ENCODE measurements at regions not wholly inside any gene's neighbourhood (a gene's known extent, or its start where the extent isn't known, plus 50 kb on each side); places are given as distances from the start of the nearest gene placed in this dataset.

- ChIA-PET POLR2A (no interaction called here), RAD21 (ENCODE audit: unreplicated experiment) (no interaction called here), SMC1A (ENCODE audit: uncharacterized antibody, unreplicated experiment) (no interaction called here), CTCF (interaction anchor here (0.7 to 1.5 kb wide), 2 partner anchors 13 to 17 kb away, joined by 3 to 4 read pairs; no protein-coding TSS in a partner anchor)
- intact Hi-C loops (cut with micrococcal nuclease; ENCODE audit: unreplicated experiment), result no loop called here
- no peak overlapping the region for H3K27ac ChIP-seq (ENCODE audit: control insufficient read depth, insufficient read depth)
- no peaks in the 10 kb centered on the region for H3K36me3 ChIP-seq (ENCODE audit: control insufficient read depth in 2 of 2, insufficient read depth in 2 of 2, low read length in 1 of 2)
- no peak for DNase-seq (ENCODE audit: low read depth, low spot score)
- H3K4me2 ChIP-seq (ENCODE audit: control insufficient read depth, insufficient read depth), result no peak overlapping the region
- no peaks in the 10 kb centered on the region for H4K20me1 ChIP-seq (ENCODE audit: control insufficient read depth, insufficient read depth)
- in situ Hi-C loops (cut with MboI), result no loop called here
- ATAC-seq, result no peak
- no peak for FAIRE-seq
- no peak overlapping the region for H2AFZ ChIP-seq (ENCODE audit: control insufficient read depth, low read depth, low read length)
- H3K9ac ChIP-seq (ENCODE audit: control insufficient read depth, insufficient read depth, low read length), result no peak overlapping the region
- H3K4me3 ChIP-seq, result no peak overlapping the region
- H3K4me1 ChIP-seq (ENCODE audit: control insufficient read depth, insufficient read depth, low read length), result no peaks in the 10 kb centered on the region
- WGBS (ENCODE audit: insufficient coverage, insufficient replicate concordance, low lambda C conversion rate, missing lambda C conversion rate), result 0% methylated on average over 2 of the region's 2 CpGs
- no peaks in the 10 kb centered on the region for H3K27me3 ChIP-seq (replicated peaks in 1 of 2; ENCODE audit: control insufficient read depth in 2 of 2, insufficient read depth in 2 of 2, low read length in 1 of 2)
- H3K9me3 ChIP-seq (replicated peaks; ENCODE audit: control insufficient read depth, insufficient read depth, low read length), result no peaks in the 10 kb centered on the region
- no peaks in the 10 kb centered on the region for H3K79me2 ChIP-seq (ENCODE audit: control insufficient read depth, insufficient read depth, low read length)
- no TSS peak for BruUV-seq (replicated peaks)
- TF ChIP-seq E2F4 (IDR thresholded peaks at IDR 0.05; ENCODE audit: low read depth, low read length) (no peak), MTA3 (IDR thresholded peaks at IDR 0.05; ENCODE audit: borderline replicate concordance, low read length) (no peak), MTA2 (IDR thresholded peaks at IDR 0.05; ENCODE audit: low read depth) (no peak), ZBTB4 (CRISPR knock-in tag; IDR thresholded peaks at IDR 0.05) (no peak), NFYB (IDR thresholded peaks at IDR 0.05; ENCODE audit: insufficient read depth, low read depth, low read length) (no peak), FOS (IDR thresholded peaks at IDR 0.05; ENCODE audit: borderline replicate concordance, extremely low read depth, insufficient read length) (no peak), FOXK2 (IDR thresholded peaks at IDR 0.05) (no peak), ZNF622 (IDR thresholded peaks at IDR 0.05) (no peak), YY1 (IDR thresholded peaks at IDR 0.05; ENCODE audit: low read depth, low read length) (no peak), ZBTB33 (IDR thresholded peaks at IDR 0.05) (no peak), CBFB (IDR thresholded peaks at IDR 0.05; ENCODE audit: low read depth) (no peak), NFXL1 (IDR thresholded peaks at IDR 0.05; ENCODE audit: borderline replicate concordance) (no peak)
- TF ChIP-seq, protein P1, sequence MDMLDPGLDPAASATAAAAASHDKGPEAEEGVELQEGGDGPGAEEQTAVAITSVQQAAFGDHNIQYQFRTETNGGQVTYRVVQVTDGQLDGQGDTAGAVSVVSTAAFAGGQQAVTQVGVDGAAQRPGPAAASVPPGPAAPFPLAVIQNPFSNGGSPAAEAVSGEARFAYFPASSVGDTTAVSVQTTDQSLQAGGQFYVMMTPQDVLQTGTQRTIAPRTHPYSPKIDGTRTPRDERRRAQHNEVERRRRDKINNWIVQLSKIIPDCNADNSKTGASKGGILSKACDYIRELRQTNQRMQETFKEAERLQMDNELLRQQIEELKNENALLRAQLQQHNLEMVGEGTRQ (IDR thresholded peaks at IDR 0.05; ENCODE audit: borderline replicate concordance, low read depth, low read length), result no peak
- TF ChIP-seq, protein P2, sequence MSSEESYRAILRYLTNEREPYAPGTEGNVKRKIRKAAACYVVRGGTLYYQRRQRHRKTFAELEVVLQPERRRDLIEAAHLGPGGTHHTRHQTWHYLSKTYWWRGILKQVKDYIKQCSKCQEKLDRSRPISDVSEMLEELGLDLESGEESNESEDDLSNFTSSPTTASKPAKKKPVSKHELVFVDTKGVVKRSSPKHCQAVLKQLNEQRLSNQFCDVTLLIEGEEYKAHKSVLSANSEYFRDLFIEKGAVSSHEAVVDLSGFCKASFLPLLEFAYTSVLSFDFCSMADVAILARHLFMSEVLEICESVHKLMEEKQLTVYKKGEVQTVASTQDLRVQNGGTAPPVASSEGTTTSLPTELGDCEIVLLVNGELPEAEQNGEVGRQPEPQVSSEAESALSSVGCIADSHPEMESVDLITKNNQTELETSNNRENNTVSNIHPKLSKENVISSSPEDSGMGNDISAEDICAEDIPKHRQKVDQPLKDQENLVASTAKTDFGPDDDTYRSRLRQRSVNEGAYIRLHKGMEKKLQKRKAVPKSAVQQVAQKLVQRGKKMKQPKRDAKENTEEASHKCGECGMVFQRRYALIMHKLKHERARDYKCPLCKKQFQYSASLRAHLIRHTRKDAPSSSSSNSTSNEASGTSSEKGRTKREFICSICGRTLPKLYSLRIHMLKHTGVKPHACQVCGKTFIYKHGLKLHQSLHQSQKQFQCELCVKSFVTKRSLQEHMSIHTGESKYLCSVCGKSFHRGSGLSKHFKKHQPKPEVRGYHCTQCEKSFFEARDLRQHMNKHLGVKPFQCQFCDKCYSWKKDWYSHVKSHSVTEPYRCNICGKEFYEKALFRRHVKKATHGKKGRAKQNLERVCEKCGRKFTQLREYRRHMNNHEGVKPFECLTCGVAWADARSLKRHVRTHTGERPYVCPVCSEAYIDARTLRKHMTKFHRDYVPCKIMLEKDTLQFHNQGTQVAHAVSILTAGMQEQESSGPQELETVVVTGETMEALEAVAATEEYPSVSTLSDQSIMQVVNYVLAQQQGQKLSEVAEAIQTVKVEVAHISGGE (CRISPR knock-in tag; IDR thresholded peaks at IDR 0.05), result no peak
These were observed 306.8 kb upstream of the ERCC4 start for GRCh38 chr16:13613165-13613564.
